RPMI7951 (cell line): ENCODE measurements at regions not wholly inside any gene's neighbourhood (a gene's known extent, or its start where the extent isn't known, plus 50 kb on each side); places are given as distances from the start of the nearest gene placed in this dataset.

Experiments
- DNase-seq: peaks from one replicate; pipeline ENCODE4 v3.0.0-alpha.2; 2012; ENCODE audit warnings: low read depth

GRCh38 chr14:38111046-38111445 is 96.7 kb upstream of the SSTR1 start:
- no peak for DNase-seq

GRCh38 chr14:38113546-38113945 is 94.2 kb upstream of the SSTR1 start:
- DNase-seq, result no peak

GRCh38 chr14:38116895-38117294 is 90.8 kb upstream of the SSTR1 start:
- no peak for DNase-seq

- DNase-seq, result no peak
These were observed 87.6 kb upstream of the SSTR1 start for GRCh38 chr14:38120109-38120508.

GRCh38 chr14:38121320-38122020 is 86.2 kb upstream of the SSTR1 start:
- DNase-seq, result no peak

GRCh38 chr14:38122241-38122640 is 85.5 kb upstream of the SSTR1 start:
- DNase-seq, result peak; percentile 36

GRCh38 chr14:38124506-38124905 is 83.2 kb upstream of the SSTR1 start:
- no peak for DNase-seq

- no peak for DNase-seq
These were observed 82.1 kb upstream of the SSTR1 start for GRCh38 chr14:38125481-38126037.

GRCh38 chr14:38127356-38127755 is 80.3 kb upstream of the SSTR1 start:
- no peak for DNase-seq

- no peak for DNase-seq
These were observed 79.9 kb upstream of the SSTR1 start for GRCh38 chr14:38127784-38128183.

GRCh38 chr14:38128640-38129039 is 79.1 kb upstream of the SSTR1 start:
- DNase-seq, result no peak

GRCh38 chr14:38129192-38129591 is 78.5 kb upstream of the SSTR1 start:
- DNase-seq, result no peak

- no peak for DNase-seq
These were observed 78.0 kb upstream of the SSTR1 start for GRCh38 chr14:38129705-38130104.

GRCh38 chr14:38134416-38135030 is 73.2 kb upstream of the SSTR1 start:
- DNase-seq, result no peak

- no peak for DNase-seq
These were observed 72.4 kb upstream of the SSTR1 start for GRCh38 chr14:38135106-38135867.

- no peak for DNase-seq
These were observed 70.7 kb upstream of the SSTR1 start for GRCh38 chr14:38137005-38137404.

GRCh38 chr14:38138473-38139138 is 69.1 kb upstream of the SSTR1 start:
- DNase-seq, result peak; percentile 50

- DNase-seq, result no peak
These were observed 67.8 kb upstream of the SSTR1 start for GRCh38 chr14:38139926-38140325.

- DNase-seq, result peak; percentile 16
These were observed 64.5 kb upstream of the SSTR1 start for GRCh38 chr14:38143170-38143569.

- peak; percentile 47 for DNase-seq
These were observed 63.8 kb upstream of the SSTR1 start for GRCh38 chr14:38143659-38144505.

GRCh38 chr14:38145142-38145541 is 62.6 kb upstream of the SSTR1 start:
- no peak for DNase-seq
